Inflammatory macrophage treated with lipopolysaccharide for 1 hour (primary cell): ENCODE measurements at regions not wholly inside any gene's neighbourhood (a gene's known extent, or its start where the extent isn't known, plus 50 kb on each side); places are given as distances from the start of the nearest gene placed in this dataset.

Experiments
- DNase-seq, 2 donors: peaks; one replicate each; pipeline ENCODE4 v3.0.0-alpha.2; 2020 to 2022

- no peak for DNase-seq
These were observed 92.0 kb upstream of the SNTG2 start for GRCh38 chr2:858646-859045.

DNA sequence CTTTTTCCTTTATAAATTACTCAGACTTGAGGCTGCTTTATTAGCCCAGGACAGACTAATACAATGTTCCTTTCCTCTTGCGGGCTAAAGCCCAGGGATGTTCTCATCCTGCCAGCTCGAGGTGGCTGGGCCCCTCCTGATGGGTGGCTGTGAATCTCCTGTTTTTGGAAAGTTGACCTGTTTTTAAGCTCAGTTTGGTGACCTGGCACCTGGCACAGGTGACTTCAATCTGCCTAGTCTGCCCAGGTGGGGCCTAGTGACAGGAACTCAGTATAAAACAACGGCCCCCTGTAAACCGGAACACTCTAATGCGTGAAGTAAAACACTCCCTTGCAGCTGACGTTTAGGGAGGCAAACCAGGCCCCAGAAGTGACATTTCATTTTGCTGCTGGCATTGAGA, 92.7 kb upstream of the SNTG2 start:
- no peak for DNase-seq

DNA sequence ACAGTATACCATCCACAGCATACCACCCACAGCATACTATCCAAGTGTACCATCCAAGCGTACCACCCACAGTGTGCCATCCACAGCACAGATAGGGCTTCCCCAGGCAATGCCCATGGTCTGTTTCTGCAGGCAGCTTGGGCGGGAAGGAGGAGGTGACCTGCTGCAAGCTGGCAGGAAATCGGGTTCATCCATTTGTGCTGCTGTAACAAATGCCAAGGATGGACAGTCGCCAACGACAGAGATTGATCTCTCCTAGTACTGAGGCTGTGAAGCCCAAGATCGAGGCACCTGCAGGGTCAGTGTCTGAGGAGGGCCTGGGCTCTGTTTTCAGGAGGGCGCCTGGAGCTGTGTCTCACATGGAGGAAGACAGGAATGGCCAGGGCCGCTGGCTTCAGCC, 93.6 kb upstream of the SNTG2 start:
- no peak for DNase-seq

DNA sequence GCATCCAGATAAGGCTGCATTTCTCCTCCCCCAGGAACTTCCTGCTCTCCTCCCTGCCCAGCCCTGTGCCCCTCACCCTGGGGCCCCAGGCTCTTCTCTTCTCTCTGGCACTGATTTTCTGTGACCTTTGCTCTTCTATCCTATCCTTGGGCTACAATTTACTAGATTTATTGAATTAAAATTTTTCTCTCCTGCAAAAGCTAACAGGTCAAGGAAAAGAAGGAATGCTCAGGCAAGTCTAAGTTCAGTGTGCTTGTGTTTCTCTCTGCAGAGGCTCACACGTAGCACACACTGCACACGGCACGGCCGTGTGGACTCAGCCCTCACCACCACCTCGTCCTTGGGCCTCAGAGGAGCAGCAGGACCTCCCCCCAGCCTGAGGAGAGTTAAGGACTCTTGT, 94.2 kb upstream of the SNTG2 start:
- DNase-seq = no peak

DNA sequence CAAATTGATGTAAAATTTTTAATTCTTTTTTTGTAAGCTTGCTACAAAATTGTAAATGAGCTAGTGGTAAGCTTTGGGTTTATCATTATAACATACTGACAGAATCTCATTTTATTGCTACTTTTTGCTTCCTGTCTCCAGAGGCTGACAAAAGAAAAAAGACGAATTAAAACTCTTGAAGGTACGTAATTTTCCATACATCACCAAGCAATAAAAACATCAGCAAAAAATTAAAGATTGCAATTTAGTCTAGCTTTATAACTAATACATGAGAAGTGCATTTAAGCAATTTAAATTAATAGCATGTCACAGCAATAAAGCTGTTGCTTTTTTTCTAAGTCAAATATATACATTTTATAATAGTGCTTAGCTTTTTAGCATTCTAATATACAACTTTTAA, 94.6 kb upstream of the SNTG2 start:
- no peak for DNase-seq

DNA sequence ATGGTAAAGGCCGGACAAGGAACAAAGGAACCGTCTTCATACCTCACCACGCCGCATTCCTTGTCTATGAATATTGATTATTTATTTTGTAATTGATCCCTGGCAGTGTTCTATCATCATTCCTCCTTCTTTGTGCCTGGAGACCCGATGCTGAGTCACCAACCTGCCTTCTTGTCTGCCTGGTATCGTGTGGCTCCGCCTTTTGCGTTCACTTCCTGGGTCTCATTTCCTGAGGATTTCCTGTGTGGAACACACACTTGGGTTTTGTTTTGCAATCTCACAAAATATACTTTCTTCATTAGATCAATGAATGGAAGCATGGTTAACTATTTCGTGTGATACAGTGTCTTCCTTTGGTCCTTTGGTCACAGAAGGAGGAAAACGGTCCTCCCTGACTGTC, 95.5 kb upstream of the SNTG2 start:
- DNase-seq = no peak

DNA sequence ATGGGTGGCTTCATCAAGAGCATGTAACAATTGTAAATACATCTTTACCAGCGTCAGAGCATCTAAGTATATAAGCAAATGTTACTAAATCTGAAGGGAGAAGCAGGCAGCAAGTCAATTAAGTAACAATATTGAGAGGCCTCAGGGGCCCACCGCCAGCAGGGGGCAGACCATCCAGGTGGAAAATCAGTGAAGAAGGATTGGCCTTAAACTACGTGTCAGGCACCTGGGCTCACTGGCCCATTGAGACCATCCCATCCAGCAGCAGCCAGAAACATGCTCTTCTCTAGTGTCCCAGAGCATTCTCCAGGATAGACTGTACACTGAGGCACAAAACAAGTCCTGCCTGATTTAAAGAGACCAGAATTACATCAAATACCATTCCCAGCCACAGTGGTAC, 96.2 kb upstream of the SNTG2 start:
- DNase-seq = peak in 1 of 2 donors; percentile 2

- DNase-seq = no peak
These were observed 97.3 kb upstream of the SNTG2 start for GRCh38 chr2:853203-853870.

- DNase-seq = no peak
These were observed 98.5 kb upstream of the SNTG2 start for GRCh38 chr2:852168-852567.

- DNase-seq = no peak
These were observed 99.0 kb upstream of the SNTG2 start for GRCh38 chr2:851680-852079.

GRCh38 chr2:851078-851477, 99.6 kb upstream of the SNTG2 start:
- DNase-seq = no peak

- no peak for DNase-seq
These were observed 100.2 kb upstream of the SNTG2 start for GRCh38 chr2:850429-850828.

DNA sequence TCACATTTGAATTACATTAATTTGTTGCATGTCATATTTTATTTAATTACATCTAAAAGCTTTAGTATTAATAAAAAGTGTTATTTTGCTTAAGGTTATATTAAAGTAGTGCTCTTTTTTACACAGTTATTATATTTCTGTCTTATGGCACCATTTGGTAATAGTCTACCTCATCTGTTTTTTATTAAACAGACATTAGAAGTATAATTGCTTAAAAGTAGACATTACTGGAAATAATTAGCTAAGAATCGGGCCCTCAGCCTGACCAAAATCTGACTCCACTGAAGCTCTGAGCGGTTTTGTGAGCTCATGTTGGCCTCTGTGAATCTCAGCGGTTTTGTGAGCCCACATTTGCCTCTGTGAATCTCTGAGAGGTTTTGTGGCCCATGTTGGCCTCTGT, 102.5 kb upstream of the SNTG2 start:
- no peak for DNase-seq

DNA sequence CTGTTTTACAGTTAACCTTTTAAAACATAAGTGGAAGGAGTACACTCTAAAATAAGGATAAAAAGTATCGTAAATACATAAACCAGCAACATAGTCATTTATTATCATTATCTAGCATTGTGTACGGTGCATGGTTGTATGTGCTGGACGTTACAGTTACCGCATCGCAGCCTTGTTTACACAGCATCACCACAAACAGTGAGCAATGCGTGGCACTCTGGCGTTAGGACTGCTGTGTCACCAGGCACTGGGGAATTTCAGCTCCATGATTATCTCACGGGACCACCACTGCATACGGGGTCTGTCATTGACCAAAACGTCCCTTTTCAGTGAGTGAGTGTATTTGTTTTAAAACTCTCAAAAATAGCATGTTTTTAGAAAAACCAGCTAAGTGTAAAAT, 103.0 kb upstream of the SNTG2 start:
- no peak for DNase-seq

DNA sequence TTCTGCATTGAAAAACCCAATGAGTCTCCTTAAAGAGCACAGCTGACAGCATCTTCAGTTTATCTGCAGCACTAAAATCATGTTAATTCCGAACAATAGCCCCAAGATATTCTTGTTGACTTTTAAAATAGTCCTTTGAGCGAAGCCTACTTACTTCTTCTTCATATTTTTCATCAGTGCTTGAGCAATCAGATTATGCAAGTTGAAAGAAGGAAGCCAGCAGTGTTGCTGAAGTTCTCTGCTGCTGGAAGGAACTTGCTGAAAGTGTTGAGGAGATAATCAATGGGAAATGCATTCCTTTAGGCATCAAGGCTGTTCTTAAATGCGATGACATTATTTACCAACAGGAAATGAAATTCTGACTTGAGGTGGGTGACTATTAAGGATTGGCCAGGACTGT, 105.9 kb upstream of the SNTG2 start:
- peak; percentile 9 to 42 for DNase-seq

DNA sequence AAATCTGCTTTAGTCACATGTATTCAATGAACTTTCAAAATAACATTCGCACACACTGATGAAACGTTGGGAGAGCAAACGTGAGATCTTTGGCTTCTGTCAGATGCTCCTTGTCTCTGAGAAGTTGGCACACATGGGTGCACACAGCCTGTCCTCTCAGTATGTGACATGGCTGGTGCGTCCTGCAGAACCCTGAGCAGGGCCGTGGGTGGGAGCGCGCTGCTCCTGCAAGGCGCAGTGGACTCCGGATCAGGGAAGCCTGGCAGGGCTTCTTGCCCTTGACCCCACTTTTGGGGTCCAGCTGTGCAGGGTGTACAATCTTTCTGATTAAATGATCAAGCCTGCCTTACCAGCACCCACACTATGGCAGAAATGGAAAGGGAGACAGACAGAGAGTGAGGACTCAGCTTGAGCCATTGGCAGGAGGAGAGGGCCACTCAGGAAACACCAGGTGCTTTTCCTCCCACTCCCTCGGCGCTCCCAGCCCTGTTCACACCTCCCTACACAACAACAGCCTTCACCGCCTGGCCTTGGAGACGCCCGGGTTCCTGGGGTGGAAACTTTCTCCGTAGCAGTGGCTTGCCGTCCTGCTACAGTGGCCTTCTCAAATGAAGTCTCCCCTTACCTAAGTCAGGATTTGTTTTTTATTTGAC, 108.4 kb upstream of the SNTG2 start:
- DNase-seq = no peak

DNA sequence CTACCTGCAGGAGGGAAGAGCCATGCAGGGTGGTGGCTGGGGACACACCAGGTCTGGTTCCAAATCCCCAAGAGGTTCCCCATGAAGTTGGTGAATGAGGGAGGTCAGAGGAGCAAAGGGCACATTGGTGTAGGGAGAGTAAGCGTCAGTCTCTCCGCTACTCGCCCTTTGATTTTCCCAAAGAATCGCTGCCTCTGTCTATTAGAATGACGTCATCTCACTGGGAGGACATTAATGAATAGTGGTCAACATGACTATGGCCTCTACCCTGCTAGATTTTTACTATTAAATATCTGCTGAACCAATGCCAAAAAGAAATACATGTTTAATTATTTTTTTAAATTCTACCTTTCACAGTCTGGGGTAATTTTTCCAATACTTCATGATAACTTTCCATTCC, 109.6 kb upstream of the SNTG2 start:
- no peak for DNase-seq

GRCh38 chr2:834233-834632, 116.4 kb upstream of the SNTG2 start:
- DNase-seq = no peak

GRCh38 chr2:833180-833579, 117.5 kb upstream of the SNTG2 start:
- DNase-seq = no peak

GRCh38 chr2:832635-833034, 118.0 kb upstream of the SNTG2 start:
- DNase-seq = no peak

GRCh38 chr2:831622-832021, 119.0 kb upstream of the SNTG2 start:
- DNase-seq = no peak

DNA sequence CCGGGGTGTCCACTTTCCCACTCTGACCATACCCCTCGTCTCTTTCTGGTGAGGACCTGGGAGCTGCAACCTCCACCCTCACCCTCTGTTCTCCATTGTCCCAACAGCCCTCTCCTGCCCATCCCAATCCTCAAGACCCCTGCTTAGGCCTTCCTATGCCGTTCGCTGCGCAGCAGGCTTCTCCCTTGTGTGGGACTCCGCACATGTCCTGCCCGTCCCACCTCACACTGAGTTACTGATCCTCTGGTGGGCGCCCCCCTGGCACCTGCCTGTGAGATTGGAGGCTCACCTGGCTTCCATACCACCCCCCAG, 119.5 kb upstream of the SNTG2 start:
- DNase-seq = no peak

GRCh38 chr2:830419-831224, 120.0 kb upstream of the SNTG2 start:
- DNase-seq = no peak

DNA sequence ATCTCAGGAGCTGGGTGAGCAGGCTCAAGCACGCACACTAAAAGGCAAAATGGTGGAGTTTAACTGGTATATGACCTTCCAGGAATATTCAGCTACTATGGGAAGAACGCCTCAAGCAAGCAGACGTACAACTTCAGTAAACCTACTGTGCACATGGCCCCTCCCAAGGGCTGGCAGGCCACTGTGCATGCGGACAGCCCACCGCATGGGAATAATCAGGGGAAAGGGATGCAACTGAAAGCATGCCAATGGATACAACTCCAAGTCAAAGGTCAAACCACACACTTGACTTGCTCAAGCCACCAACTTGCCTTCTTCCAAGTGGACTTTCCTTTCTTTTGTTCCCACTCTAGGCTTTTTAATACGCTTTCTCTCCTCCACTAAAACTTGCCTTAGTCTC, 121.6 kb upstream of the SNTG2 start:
- no peak for DNase-seq

GRCh38 chr2:824954-825353, 125.7 kb upstream of the SNTG2 start:
- DNase-seq = no peak
